COLO668 (cell line): ENCODE measurements at regions not wholly inside any gene's neighbourhood (a gene's known extent, or its start where the extent isn't known, plus 50 kb on each side); places are given as distances from the start of the nearest gene placed in this dataset.
"Not testable (repeated sequence)": the region's sequence is repeated elsewhere in the genome, so short reads cannot be mapped to it uniquely, and the experiment has no call there.

Source experiments
- DNase-seq: peaks from one replicate; lab custom pipeline; 2025; ENCODE audit not compliant: unreplicated experiment; lab: John Stamatoyannopoulos, UW

DNA sequence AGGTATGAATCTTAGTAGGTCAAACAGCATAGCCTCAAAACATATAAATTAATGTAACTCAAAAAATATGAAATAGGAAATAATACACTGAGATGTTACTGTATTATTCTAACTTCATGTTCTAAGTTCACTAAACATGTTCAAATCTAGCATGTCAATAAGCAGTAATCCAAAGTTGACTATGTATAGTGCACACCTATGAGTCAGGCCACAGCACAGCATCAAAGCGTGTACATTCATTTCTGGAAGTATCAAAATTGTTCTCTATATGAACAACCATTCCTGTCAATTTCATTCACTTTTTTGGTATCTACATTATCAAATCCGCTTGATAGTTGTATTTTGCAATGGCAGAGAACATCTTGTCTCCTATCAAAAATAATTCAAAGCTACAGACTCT, 418.9 kb upstream of the POM121L12 start:
- DNase-seq: no peak

DNA sequence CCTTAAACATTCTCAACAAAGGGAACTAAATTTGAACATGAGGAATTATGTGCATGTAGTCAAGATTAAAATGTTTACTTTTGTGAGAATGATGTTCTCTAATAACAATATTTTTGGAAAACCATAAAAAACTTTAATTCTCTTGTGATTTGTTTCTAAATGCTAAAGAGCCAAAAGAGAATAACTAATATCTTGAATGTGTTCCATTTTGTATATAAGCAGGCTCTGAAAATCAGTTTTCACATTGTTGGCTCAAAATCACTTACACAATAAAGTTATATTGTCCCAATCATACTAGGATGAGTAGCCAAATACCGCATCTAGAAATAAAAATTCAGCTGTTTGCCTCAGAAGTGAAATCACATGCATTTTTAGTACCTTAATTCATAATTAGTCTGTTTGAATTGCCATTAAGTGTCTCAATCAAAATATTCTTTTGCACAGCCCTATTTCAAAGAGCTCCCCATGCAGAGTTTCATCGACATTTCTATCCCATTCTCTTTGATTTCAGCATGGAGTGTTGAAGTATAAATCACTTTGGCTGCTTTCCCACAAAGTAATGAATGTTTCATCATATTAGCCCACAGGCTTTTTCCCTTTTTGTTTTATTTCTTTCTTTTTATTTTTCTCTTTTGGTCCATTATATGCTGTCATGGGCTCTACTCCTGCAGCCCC, 420.3 kb upstream of the POM121L12 start:
- DNase-seq: no peak

DNA sequence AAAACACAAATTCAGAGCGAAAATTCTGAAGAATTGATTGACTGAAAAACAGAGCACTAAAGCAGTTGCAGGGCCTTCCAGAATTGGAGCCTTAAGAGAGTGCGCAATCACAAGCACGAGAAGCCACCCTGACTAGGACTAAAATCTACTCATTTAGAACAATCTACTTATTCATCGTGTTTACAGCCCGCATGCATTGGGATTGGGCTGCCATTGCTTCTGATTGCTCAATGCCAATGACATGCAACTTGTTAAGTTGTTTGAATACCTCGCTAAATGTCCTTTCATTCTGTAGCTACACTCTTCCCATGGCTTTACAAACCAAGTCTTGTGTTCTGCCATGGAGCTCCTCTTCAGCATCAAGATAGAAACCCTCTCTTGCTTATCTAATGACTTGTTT, 425.9 kb upstream of the POM121L12 start:
- no peak for DNase-seq

GRCh38 chr7:52592698-52593097, 442.7 kb upstream of the POM121L12 start:
- no peak for DNase-seq

- DNase-seq: no peak
These were observed 448.7 kb upstream of the POM121L12 start for GRCh38 chr7:52586704-52587103.

- DNase-seq: no peak
These were observed 451.4 kb upstream of the POM121L12 start for GRCh38 chr7:52584041-52584440.

GRCh38 chr7:52573141-52573540, 462.3 kb upstream of the POM121L12 start:
- DNase-seq: not testable (repeated sequence)

DNA sequence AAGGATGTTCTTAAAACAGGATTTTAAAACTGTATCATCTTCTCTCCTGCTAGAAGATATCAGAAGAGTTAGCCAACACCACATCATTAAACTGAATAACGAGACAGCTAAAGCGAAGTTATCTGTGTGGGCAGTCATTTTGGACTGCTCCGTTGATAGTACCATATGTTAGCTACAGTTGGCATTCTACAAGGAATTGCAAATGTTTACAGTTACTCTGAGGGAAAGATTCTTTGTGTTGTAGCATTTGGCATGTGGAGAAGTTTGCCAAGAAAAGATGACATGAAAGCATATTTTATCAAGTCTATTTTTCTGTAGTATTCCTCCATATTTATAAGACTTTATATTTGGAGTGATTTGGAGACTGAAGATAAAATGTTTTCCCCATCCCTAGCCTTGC, 464.4 kb upstream of the POM121L12 start:
- no peak for DNase-seq

GRCh38 chr7:52569151-52569550, 466.3 kb upstream of the POM121L12 start:
- no peak for DNase-seq

DNA sequence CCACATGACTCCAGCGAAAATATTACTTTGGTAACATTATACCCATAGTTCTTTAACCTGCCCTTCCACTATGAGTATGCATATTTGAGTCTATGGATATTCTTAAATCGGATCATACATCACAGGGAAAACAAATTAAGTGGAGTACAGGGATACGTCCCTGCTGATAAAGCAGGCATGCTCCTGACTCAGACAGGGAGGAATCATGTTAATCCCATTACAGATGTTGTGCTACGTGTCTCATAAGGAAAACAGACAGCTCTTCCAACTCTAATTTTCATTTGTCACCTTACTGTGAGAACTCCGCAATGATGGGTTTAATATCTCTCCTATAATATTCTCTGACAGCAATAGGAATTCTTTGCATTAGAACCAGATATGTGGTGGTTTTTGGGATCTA, 469.5 kb upstream of the POM121L12 start:
- DNase-seq: no peak

DNA sequence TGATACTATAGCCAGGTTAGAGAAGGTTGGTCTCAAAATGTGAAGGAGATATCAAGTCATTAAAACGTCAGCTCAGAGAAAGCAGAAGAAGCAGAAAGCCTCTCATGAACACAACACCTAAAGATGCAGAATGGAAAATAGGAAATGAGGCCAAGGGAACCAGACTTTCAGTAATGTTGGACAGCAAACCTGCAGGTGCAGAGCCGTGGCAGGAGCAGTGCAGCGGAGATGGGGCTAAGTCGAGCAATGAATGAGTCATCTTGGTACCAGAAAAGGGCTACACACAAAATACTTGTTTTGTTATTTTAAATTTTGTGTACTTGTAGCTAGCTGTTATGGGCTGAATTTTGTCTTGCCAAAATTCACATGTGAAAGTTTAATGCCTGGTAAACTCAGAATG, 479.6 kb upstream of the POM121L12 start:
- DNase-seq: no peak

DNA sequence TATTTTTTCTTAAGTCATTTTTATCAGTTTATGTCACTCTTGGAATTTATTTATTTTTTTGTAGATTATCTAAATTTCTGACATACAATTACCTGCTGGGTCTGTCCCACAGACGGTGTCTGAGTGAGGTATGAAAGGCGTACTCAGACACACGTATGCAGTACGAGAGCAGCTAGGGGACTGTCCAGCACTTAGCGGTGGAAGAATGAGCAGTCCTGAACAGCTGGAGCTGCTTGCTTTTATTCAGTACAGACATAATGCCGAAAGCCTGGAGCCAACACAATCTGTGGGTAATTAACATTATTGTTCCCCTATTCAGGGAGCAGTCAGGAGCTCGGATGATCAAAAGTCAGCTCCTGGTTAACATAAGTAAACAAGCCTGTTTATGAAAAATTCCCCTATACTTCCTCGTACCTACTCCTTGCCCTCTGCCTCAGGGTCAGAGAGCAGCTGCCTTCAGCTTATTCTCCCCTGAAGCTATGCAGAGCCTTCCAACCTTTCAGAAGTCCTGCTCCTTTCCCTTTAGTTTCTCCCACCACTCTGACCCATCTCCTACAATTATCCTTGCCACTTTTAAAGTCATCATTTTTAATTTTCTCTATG, 488.0 kb upstream of the POM121L12 start:
- DNase-seq: no peak

DNA sequence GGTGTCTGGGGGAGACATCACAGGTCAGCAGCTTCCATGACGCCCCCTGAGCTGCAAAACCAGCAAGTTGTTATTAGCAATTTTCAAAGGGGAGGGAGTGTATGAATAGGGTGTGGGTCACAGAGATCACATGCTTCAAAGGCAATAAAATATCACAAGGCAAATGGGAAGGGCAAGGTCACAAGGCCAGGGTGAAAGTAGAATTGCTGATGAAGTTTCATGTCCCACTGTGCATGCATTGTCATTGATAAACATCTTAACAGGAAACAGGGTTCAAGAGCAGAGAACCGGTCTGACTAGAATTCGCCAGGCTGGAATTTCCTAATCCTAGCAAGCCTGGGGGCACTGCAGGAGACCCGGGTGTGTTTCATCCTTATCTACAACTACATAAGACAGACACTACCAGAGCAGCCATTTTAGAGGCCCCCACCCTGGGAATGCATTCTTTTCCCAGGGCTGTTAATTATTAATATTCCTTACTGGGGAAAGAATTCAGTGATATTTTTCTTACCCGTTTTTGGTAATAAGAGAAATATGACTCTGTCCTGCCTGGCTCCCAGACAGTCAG, 494.2 kb upstream of the POM121L12 start:
- DNase-seq: not testable (repeated sequence)

DNA sequence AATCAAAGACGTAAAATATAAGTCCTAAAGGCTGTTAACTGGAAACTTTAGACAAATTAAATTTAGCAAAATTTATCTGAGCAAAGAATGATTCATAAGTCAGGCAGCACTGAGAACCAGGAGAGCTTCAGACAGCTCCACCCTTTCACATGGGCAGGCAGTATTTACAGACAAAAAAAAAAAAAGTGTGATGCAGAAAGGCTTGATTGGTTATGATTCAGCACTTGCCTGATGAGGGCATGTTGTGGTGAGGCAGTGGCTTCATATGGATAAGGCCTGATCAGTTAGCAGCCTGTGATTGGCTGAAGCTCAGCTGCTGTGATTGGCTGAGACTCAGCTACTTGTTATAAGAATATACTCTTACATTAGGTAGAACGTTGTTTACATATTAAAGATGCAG, 495.4 kb upstream of the POM121L12 start:
- no peak for DNase-seq

GRCh38 chr7:52539414-52539813, 496.0 kb upstream of the POM121L12 start:
- no peak for DNase-seq

GRCh38 chr7:52537051-52537450, 498.4 kb upstream of the POM121L12 start:
- DNase-seq: no peak

GRCh38 chr7:52525772-52526341, 509.6 kb upstream of the POM121L12 start:
- DNase-seq: no peak

DNA sequence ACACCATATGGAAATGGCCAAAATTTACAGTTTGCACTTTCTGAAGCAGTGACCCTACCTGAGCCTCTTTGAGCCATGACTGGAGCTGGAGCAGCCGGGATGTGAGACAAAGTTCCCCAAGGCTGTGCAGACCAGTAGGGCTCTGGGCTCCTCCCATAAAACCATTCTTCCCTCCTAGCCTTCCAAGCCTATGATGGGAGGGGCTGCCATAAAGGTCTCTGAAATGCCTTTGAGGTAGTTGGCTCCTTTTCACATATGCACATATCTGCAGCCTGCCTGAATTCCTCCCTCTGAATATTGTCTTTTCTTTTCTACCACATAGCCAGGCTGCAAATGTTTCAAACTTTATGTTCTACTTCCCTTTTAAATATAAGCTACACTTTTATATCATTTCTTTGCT, 516.6 kb upstream of the POM121L12 start:
- DNase-seq: no peak

- no peak for DNase-seq
These were observed 522.8 kb upstream of the POM121L12 start for GRCh38 chr7:52512656-52513055.

DNA sequence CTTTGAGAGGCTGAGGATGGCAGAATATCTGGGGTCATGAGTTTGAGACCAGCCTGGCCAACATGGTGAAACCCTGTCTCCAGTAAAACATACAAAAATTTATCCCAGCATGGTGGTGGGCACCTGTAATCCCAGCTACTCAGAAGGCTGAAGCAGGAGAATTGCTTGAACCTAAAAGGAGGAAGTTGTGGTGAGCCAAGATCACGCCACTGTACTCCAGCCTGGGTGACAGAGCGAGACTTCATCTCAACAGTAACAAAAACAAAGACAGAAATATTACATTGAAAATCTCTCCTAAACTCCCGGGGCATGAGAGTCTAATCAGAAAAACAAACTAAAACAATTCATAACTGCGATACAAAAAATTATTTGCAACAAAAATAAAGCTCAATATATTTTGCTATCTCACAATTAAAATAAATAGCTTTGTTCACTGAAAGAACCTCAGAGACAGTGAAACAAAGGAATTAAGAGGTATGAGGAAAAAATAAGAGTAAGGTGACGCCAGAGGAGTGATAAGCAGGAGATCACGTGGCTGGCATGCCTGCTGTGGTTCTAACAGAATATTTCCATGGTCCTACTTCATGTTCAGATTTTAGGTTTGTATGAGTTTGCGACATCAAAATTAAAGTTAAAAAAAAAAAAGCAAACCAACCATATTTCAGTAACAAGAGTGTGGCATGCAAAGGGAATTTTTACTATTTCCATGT, 527.7 kb upstream of the POM121L12 start:
- no peak for DNase-seq

DNA sequence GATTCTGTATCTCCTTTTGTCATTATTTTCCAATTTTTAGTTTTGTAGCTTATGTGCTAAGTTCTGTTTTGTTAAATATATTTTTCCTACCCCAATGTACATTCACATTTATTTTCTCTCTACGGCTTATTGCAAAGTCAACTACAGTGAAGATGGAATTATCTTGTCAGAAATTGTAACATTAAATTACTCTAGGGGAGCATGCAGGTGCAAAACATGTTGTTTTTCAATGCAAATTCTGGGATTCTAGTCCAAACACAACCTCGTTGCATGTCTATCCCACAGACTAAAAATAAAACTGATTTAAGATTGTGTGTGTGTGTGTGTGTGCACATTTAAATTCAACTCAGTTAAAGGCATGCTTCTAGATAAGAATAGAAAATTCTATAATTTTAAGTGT, 529.1 kb upstream of the POM121L12 start:
- DNase-seq: no peak

- DNase-seq: no peak
These were observed 530.9 kb upstream of the POM121L12 start for GRCh38 chr7:52504561-52504960.
